ENCODE measurements at regions not wholly inside any gene's neighbourhood (a gene's known extent, or its start where the extent isn't known, plus 50 kb on each side); places are given as distances from the start of the nearest gene placed in this dataset.

GRCh38 chr13:38002606-38003005 is 133.0 kb upstream of the TRPC4 start:
- no peak for TF ChIP-seq SUZ12 (IDR thresholded peaks at IDR 0.05)
- no peak for TF ChIP-seq FOXM1 (IDR thresholded peaks at IDR 0.05; ENCODE audit: borderline replicate concordance)
- no peak for TF ChIP-seq NFRKB (IDR thresholded peaks at IDR 0.05)
- no peak for TF ChIP-seq ZNF384 (IDR thresholded peaks at IDR 0.05)

All from HEK293T (cell line).